ENCODE measurements at regions not wholly inside any gene's neighbourhood (a gene's known extent, or its start where the extent isn't known, plus 50 kb on each side); places are given as distances from the start of the nearest gene placed in this dataset.

DNA sequence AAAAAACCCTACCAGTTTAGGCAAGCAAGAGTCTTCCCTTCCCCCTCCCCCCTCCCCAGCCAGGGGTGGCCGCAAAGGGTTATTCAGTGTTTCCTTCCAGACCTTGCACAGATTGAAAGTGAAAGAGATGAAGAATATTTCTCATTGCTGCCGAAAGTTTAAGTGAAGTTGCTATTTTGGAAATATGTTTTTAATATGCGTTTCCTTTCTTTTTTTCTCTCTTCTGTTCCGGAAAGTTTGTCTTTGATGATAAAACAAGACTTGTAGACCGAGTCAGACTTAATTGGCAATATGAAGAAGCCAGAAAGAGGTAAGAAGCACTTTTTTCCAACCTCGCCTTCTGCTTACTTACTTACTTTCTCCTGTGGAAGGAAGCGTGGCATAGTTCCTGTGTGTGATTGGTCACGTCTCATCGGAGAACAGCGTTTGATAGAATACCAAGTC lies 58.5 kb upstream of the CLCN4 start:
- no TSS peak for BruUV-seq (replicated peaks)
- ChIA-PET CTCF (no interaction called here), POLR2A (ENCODE audit: low non-redundant PET) (no interaction called here)

DNA sequence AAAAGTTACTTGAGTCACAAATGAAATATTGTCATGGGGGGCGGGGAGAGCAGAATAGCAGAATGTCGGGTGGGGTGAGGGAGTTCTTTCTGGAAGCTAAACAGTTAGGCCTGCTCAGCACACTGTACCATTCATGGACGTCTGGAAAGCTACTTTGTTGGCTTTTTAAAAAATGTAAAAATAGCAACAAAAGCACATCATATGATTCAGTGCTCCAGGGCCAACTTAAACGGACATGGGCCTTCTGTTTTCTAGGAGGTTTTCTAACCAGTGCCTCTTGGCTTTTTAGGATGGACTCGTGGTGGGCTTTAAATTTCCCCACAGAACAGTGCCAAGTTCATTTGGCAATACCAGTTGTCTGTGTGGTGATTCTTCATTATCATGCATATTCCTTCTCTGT lies 57.4 kb upstream of the CLCN4 start:
- TF ChIP-seq, protein P1, sequence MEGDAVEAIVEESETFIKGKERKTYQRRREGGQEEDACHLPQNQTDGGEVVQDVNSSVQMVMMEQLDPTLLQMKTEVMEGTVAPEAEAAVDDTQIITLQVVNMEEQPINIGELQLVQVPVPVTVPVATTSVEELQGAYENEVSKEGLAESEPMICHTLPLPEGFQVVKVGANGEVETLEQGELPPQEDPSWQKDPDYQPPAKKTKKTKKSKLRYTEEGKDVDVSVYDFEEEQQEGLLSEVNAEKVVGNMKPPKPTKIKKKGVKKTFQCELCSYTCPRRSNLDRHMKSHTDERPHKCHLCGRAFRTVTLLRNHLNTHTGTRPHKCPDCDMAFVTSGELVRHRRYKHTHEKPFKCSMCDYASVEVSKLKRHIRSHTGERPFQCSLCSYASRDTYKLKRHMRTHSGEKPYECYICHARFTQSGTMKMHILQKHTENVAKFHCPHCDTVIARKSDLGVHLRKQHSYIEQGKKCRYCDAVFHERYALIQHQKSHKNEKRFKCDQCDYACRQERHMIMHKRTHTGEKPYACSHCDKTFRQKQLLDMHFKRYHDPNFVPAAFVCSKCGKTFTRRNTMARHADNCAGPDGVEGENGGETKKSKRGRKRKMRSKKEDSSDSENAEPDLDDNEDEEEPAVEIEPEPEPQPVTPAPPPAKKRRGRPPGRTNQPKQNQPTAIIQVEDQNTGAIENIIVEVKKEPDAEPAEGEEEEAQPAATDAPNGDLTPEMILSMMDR (conservative IDR thresholded peaks at IDR 0.05; ENCODE audit: low read depth, low read length), result no peak

More for the DNA sequence above, 58.5 kb upstream of the CLCN4 start:
- no peak overlapping the region for H3K4me3 ChIP-seq (ENCODE audit: low read depth, low read length, poor library complexity, severe bottlenecking)
- no peaks in the 10 kb centered on the region for H3K27me3 ChIP-seq (replicated peaks; ENCODE audit: insufficient read depth, low read depth, low read length, poor library complexity)
- no peaks in the 10 kb centered on the region for H3K9me3 ChIP-seq (ENCODE audit: low read depth, low read length, poor library complexity, severe bottlenecking)
- intact Hi-C loops (cut with micrococcal nuclease; ENCODE audit: unreplicated experiment), result no loop called here
- peaks cover 4% of the 10 kb centered on the region for H3K36me3 ChIP-seq (ENCODE audit: insufficient read depth, low read length, poor library complexity, severe bottlenecking)
- H3K4me1 ChIP-seq (ENCODE audit: insufficient read depth, low read length, poor library complexity, severe bottlenecking), result no peaks in the 10 kb centered on the region
- TF ChIP-seq, protein P1 (conservative IDR thresholded peaks at IDR 0.05; ENCODE audit: low read depth, low read length), result no peak
- TF ChIP-seq EZH2 (IDR thresholded peaks at IDR 0.05; ENCODE audit: borderline replicate concordance, low read depth, low read length, poor library complexity, severe bottlenecking), result no peak
- no peak overlapping the region for H3K27ac ChIP-seq (ENCODE audit: low read depth, low read length, poor library complexity, severe bottlenecking)
- no peak for DNase-seq (ENCODE audit: low spot score)

DNA sequence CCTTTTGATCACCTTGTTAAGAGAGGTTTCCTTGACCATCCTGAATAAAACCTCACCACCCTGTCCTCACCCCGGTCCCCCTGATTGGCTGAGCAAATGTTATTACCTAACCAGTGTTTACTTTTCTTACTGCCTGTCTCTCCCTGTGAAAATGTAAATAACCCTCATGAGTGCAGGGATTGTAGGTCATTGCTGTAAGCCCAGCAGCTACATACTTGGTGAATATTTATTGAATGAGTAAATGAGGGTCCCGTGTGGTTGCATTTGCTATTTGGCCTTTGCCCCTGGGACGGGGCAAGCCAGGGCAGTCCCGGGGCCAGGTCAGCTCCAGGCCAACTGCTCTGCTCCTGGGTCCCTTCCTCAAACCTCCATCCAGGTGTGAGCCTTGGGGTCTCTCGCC lies 55.5 kb upstream of the CLCN4 start:
- Histone ChIP-seq H3K36me3 (ENCODE audit: insufficient read depth, low read length, poor library complexity, severe bottlenecking) (peaks cover 4% of the 10 kb centered on the region), H3K4me3 (ENCODE audit: low read depth, low read length, poor library complexity, severe bottlenecking) (no peak overlapping the region), H3K9me3 (ENCODE audit: low read depth, low read length, poor library complexity, severe bottlenecking) (no peaks in the 10 kb centered on the region), H3K27ac (ENCODE audit: low read depth, low read length, poor library complexity, severe bottlenecking) (no peak overlapping the region), H3K27me3 (replicated peaks; ENCODE audit: insufficient read depth, low read depth, low read length, poor library complexity) (no peaks in the 10 kb centered on the region), H3K4me1 (ENCODE audit: insufficient read depth, low read length, poor library complexity, severe bottlenecking) (no peaks in the 10 kb centered on the region)
- BruUV-seq (replicated peaks), result no TSS peak
- intact Hi-C loops (cut with micrococcal nuclease; ENCODE audit: unreplicated experiment), result no loop called here
- no peak for TF ChIP-seq EZH2 (IDR thresholded peaks at IDR 0.05; ENCODE audit: borderline replicate concordance, low read depth, low read length, poor library complexity, severe bottlenecking)
- TF ChIP-seq, protein P1 (conservative IDR thresholded peaks at IDR 0.05; ENCODE audit: low read depth, low read length), result no peak
- DNase-seq (ENCODE audit: low spot score), result no peak
- ChIA-PET POLR2A (ENCODE audit: low non-redundant PET) (no interaction called here), CTCF (no interaction called here)

More for the DNA sequence above, 57.4 kb upstream of the CLCN4 start:
- ChIA-PET POLR2A (ENCODE audit: low non-redundant PET) (no interaction called here), CTCF (no interaction called here)
- intact Hi-C loops (cut with micrococcal nuclease; ENCODE audit: unreplicated experiment), result no loop called here
- H3K27ac ChIP-seq (ENCODE audit: low read depth, low read length, poor library complexity, severe bottlenecking), result no peak overlapping the region
- no peak overlapping the region for H3K4me3 ChIP-seq (ENCODE audit: low read depth, low read length, poor library complexity, severe bottlenecking)
- H3K9me3 ChIP-seq (ENCODE audit: low read depth, low read length, poor library complexity, severe bottlenecking), result no peaks in the 10 kb centered on the region
- no peaks in the 10 kb centered on the region for H3K27me3 ChIP-seq (replicated peaks; ENCODE audit: insufficient read depth, low read depth, low read length, poor library complexity)
- no peak for DNase-seq (ENCODE audit: low spot score)
- BruUV-seq (replicated peaks), result no TSS peak
- peaks cover 4% of the 10 kb centered on the region for H3K36me3 ChIP-seq (ENCODE audit: insufficient read depth, low read length, poor library complexity, severe bottlenecking)
- no peaks in the 10 kb centered on the region for H3K4me1 ChIP-seq (ENCODE audit: insufficient read depth, low read length, poor library complexity, severe bottlenecking)

Data from A673 (cell line).